RPMI8226 (cell line): ENCODE measurements at regions not wholly inside any gene's neighbourhood (a gene's known extent, or its start where the extent isn't known, plus 50 kb on each side); places are given as distances from the start of the nearest gene placed in this dataset.
"Not testable (repeated sequence)": the region's sequence is repeated elsewhere in the genome, so short reads cannot be mapped to it uniquely, and the experiment has no call there.

Source experiments
- DNase-seq: peaks from one replicate; pipeline ENCODE4 v3.0.0-alpha.2; 2015

GRCh38 chr15:38746211-38746610 lies 181.6 kb upstream of the RASGRP1 start:
- DNase-seq = no peak

GRCh38 chr15:38748710-38749109 lies 184.1 kb upstream of the RASGRP1 start:
- DNase-seq = no peak

DNA sequence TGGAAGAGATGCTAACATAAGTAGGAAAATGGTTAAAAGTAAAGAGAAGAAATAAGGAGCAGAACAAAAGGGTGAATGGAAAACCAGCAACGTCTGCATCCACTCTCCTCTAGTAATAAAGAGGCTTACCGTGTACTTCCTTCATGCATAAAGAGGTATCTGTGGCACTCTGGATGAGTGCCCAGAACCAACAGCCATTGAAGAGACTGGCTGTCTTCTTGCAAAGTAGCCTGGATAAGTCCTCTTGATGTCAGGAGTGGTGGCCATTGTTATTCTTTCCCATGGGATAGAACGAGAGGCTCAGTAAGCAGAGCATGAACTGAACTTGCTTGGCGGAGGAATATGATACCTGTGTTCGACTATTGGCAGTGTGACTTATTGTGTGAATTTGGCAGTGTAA lies 186.2 kb upstream of the RASGRP1 start:
- DNase-seq = no peak

DNA sequence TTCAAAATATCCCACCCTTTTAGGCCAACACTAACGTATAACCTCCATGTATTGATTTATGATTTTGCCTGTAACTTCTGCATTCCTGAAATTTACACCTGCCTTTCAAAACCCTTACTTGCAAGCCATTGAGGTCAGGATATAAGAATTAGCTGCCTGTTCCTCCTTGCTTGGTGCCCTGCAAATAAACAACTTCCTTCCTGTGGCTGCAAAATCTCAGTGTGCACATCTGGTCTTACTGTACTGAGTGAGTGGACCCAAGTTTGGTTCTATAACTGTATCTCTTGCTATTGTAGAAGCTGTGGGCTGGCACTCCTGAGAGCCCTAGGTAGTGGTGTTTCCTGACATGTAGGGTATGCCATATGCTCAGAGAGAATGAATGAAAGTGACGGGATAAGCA lies 191.1 kb upstream of the RASGRP1 start:
- no peak for DNase-seq

- no peak for DNase-seq
These were observed 191.8 kb upstream of the RASGRP1 start for GRCh38 chr15:38756441-38756840.

DNA sequence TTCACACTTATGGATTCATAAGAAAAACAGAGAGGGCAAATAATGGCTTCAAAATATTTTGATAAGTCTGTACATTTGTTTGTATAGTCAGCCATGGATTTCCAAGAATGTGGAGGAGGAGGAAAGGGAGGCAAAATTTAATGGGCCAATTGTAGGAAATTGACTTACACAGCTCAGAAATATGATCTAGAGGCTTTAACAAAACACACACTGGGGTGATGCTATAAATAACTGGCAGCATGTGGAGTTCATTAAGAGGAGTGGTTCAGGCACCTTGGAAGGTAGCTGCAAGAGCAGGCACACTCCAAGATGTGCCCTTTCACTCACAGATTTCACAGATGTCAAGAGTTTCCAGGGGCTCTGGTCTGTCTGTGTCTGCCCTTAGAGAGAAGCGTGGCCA lies 193.4 kb upstream of the RASGRP1 start:
- no peak for DNase-seq

DNA sequence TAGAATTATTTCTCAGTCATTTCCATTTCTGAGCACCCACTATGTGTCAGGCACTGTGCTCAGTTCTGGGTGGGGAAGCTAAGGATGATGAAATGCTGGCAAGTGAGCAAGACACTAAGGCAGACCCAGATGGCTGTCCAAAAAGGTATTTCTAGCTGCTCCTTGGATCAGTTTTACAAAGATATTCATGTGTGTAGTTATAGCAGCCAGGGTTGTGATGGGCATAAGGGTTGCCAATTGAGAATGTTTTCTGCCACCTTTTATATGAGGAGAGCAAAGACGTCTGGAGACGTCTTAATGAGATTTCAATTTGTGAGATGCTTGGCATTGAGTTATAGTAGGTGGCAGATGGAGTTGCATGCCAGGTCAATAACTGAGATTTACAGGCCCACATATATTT lies 197.1 kb upstream of the RASGRP1 start:
- no peak for DNase-seq

- DNase-seq = peak; percentile 12
These were observed 204.4 kb upstream of the RASGRP1 start for GRCh38 chr15:38768970-38769369.

DNA sequence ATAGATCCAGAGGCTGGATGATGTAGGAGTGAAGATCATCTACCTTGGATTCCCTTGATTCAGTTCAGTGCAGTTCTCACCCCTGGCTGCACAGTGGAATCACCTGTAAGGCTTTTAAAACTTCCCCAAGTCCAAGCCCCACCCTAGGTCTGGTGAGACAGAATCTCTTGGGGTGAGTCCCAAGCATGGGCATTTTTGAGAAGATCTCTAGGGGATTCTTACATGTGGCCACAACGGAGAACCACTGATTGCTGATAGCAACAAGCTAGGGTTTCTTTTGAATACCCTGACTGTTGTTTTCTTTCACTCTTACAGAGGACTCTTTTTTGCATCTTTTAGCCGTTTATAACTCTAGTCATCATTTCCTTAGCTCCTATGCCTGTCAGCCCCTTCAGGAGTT lies 204.9 kb upstream of the RASGRP1 start:
- DNase-seq = no peak

- not testable (repeated sequence) for DNase-seq
These were observed 209.5 kb upstream of the RASGRP1 start for GRCh38 chr15:38774076-38774475.

GRCh38 chr15:38781196-38781595 lies 216.6 kb upstream of the RASGRP1 start:
- DNase-seq = no peak

GRCh38 chr15:38782156-38782555 lies 217.5 kb upstream of the RASGRP1 start:
- no peak for DNase-seq

- no peak for DNase-seq
These were observed 224.3 kb upstream of the RASGRP1 start for GRCh38 chr15:38788918-38789317.

GRCh38 chr15:38789566-38789965 lies 225.0 kb upstream of the RASGRP1 start:
- no peak for DNase-seq

- DNase-seq = no peak
These were observed 228.7 kb upstream of the RASGRP1 start for GRCh38 chr15:38793206-38793810.

DNA sequence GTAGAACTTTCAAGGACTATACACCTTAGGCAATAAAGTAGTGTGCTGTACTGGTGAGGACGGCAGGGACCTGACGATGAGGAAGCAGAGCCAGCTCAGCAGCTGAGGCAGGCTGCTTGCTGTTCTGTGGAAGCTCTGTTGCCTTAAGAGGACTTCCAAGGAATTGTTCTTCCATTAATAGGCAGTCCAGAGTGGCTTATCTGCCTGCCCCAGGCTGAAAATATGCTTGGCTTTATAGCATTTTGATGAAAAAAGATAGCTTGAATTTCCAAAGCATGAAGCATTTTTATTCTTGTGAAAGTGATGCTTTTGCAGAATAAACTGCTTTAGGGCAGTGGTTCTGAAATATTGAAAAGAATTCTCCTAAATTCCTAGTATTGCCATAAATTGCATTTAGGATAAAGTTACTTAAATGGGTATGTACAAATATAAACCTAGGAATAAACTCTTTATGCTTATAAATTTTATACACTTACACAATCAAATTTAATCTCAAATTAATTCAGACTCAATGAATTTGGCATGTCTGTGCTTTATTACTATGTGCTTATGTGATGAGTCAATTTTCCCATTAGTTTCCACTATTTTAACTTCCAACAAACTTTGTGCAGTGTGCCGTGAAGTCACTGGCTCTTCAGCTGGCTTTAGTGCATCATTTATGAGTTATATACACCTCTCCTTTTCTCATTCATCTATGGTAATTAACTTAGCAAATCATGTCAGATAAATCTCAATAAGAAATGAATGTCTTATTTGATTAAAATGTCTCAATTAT lies 231.0 kb upstream of the RASGRP1 start:
- DNase-seq = no peak

GRCh38 chr15:38796589-38796988 lies 232.0 kb upstream of the RASGRP1 start:
- DNase-seq = no peak

DNA sequence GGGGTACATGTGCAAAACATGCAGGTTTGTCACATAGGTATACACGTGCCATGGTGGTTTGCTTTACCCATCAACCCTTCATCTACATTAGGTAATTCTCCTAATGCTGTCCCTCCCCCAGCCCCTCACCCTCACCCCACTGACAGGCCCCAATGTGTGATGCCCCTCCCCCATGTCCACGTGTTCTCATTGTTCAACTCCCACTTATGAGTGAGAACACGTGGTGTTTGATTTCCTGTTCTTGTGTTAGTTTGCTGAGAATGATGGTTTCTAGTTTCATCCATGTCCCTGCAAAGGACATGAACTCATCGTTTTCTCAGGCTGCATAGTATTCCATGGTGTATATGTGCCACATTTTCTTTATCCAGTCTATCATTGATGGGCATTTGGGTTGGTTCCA lies 232.9 kb upstream of the RASGRP1 start:
- DNase-seq = not testable (repeated sequence)

DNA sequence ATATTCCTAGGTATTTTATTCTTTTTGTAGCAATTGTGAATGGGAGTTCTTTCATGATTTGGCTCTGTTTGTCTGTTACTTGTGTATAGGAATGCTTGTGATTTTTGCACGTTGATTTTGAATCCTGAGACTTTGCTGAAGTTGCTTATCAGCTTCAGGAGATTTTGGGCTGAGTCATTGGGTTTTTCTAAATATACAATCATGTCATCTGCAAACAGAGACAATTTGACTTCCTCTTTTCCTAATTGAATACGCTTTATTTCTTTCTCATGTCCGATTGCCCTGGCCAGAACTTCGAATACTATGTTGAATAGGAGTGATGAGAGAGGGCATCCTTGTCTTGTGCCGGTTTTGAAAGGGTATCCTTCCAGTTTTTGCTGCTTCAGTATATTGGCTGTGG lies 234.6 kb upstream of the RASGRP1 start:
- DNase-seq = not testable (repeated sequence)

DNA sequence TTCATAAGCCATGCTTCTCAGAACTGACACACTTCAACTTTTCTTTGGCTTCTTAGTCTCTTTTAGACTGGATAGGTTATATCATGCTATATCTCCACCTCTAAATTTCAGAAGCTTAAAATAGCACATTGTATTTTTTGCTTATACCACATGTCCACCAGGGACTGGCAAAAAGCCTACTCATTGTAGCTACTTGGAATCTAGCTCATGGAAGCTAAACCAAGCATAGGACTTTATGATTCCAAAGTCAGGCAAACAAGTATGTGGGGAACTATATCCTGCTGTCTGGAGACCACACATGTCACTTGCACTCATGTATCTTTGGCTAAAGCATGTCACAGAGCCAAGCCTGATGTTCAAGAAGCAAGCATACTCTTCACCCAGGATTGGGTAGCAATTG lies 245.0 kb upstream of the RASGRP1 start:
- no peak for DNase-seq

DNA sequence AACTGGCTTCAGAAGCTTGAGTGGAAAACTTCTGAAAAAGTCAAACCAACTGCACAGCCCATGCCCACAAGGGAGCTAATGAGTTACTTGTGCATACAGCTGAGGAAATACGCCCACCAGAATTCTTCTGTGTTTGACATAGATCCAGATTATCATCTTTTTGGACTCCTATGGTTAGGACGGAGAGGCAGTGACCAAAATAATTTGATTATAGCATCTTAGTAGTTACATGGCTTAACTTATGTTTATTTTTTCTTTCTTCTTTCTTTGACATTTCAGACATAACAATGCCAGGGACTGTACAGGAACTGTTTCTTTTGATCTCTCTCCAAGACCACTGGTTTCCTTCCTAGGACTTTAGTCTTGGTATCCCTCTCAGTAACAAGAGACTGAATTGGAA lies 246.1 kb upstream of the RASGRP1 start:
- no peak for DNase-seq

DNA sequence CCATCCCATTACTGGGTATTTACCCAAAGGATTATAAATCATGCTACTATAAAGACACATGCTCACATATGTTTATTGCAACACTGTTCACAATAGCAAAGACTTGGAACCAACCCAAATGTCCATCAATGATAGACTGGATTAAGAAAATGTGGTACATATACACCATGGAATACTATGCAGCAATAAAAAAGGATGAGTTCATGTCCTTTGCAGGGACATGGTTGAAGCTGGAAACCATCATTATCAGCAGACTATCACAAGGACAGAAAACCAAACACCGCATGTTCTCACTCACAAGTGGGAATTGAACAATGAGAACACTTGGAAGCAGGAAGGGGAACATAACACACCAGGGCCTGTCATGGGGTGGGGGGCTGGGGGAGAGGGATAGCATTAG lies 249.6 kb upstream of the RASGRP1 start:
- not testable (repeated sequence) for DNase-seq

GRCh38 chr15:38814891-38815290 lies 250.3 kb upstream of the RASGRP1 start:
- DNase-seq = no peak

DNA sequence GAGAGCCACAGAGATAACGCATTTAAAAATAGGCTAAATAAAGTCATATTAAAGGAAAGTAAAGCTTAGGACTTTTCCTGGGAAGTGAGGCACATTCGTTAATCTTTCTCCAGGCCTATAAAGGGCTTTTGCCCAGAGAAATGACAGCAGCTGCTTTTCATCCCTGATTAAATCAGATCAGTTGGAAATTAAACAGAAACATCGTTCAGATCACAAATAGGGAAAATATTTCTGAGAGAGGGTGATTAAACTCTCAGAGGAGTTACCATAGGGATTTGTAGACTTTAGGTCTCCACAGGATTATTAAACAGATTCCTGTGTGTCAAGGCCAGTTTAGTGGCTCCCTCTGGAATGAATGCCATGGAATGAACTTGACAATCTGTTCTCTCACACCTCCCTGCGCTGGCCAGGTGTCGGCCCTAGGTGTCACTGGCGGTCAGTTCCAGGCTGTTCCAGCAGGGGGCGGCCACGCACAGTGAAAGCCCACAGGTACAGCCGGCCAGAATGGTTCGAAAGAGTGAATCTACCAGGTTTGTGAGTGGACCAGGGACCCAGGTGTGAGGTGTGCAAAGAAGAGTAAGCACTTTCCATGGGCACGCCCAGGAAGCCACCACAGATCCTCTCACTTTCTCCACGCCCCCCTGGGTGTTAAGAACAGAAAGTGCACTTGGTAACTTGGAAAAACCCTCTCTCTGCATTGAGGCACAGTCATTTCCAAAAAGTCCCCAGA lies 253.0 kb upstream of the RASGRP1 start:
- DNase-seq = peak; percentile 74
